K562 (cell line): ENCODE measurements at regions not wholly inside any gene's neighbourhood (a gene's known extent, or its start where the extent isn't known, plus 50 kb on each side); places are given as distances from the start of the nearest gene placed in this dataset.

Source experiments
- ATAC-seq: fragments of 200-7000 bp; cut with Tn5 transposase; 3 replicates; pipeline ENCODE4 v1.9.1; 2020; ENCODE audit warnings: moderate library complexity
- BruUV-seq: library from RNA; stranded (reverse); fragments of 400-500 nt; replicated peaks from 2 replicates; lab custom pipeline; 2021; lab: Mats Ljungman, UMichigan
- CTCF ChIA-PET: fragments of 300-600 bp; formaldehyde crosslinking; extraction: SDS; loops from one replicate; lab custom pipeline; 2021; ENCODE audit warnings: low intra/inter-chr PET ratio; lab: Yijun Ruan, JAX
- POLR2A ChIA-PET: fragments of 300-600, 350-650 bp; sonication (Branson Sonifier 250); formaldehyde crosslinking; extraction: SDS; loops from one replicate; lab custom pipeline; 2021; ENCODE audit warnings: antibody characterized with exemption, inconsistent platforms; lab: Yijun Ruan, JAX
- DNase-seq, 4 experiments: peaks; one replicate each; pipeline versions ENCODE4 v3.0.0 to v3.0.0-alpha.2; 2011 to 2018; ENCODE audit warnings: low spot score in 3 of 4, mixed read lengths in 3 of 4; ENCODE audit errors: extremely low read depth in 1 of 4
- FAIRE-seq: peaks from 2 replicates; lab custom pipeline; 2011; peaks lifted over from hg19 to GRCh38; lab: Jason Lieb, UNC
- H2AFZ ChIP-seq: 2 replicates; pipeline ENCODE4 v1.6.0; 2011; ENCODE audit warnings: low read depth, low read length, control low read depth, inconsistent platforms
- H3K27ac ChIP-seq: fragments of 200-600 bp; 3 replicates; pipeline ENCODE4 v1.8.0; 2011; ENCODE audit warnings: low read depth, mild to moderate bottlenecking, control low read depth, inconsistent platforms, low read length, moderate library complexity, mixed read lengths; ENCODE audit errors: extremely low read depth
- H3K27me3 ChIP-seq, 2 experiments: fragments of 300-600 bp in 1 of 2; 2 replicates in 1 of 2; 3 replicates in 1 of 2; pipeline versions ENCODE4 v1.6.0 to v1.8.0; 2011; ENCODE audit warnings: inconsistent platforms in 2 of 2, low read length in 2 of 2, mild to moderate bottlenecking in 1 of 2, mixed read lengths in 1 of 2, moderate library complexity in 1 of 2; ENCODE audit not compliant: control insufficient read depth in 2 of 2, insufficient read depth in 2 of 2
- H3K36me3 ChIP-seq: fragments of 300-600 bp; 3 replicates; pipeline ENCODE4 v1.8.0; 2011; ENCODE audit warnings: mild to moderate bottlenecking, low read length, inconsistent platforms; ENCODE audit not compliant: control insufficient read depth, insufficient read depth
- H3K4me1 ChIP-seq, 2 experiments: fragments of 200-600 bp in 1 of 2; replicated peaks in 1 of 2; 2 replicates in 1 of 2; 3 replicates in 1 of 2; pipeline versions ENCODE4 v1.5.1 to v1.8.0; 2011; ENCODE audit warnings: inconsistent platforms in 2 of 2, low read length in 2 of 2, mild to moderate bottlenecking in 1 of 2, mixed read lengths in 1 of 2, moderate library complexity in 1 of 2; ENCODE audit not compliant: control insufficient read depth in 2 of 2, insufficient read depth in 2 of 2
- H3K4me2 ChIP-seq: 2 replicates; pipeline ENCODE4 v1.6.1; 2011; ENCODE audit warnings: low read length, control low read depth, inconsistent platforms, mixed read lengths; ENCODE audit not compliant: insufficient read depth
- H3K4me3 ChIP-seq: fragments of 200-600 bp; sonication (generic), shearing (Covaris generic); 2 replicates; pipeline ENCODE4 v1.5.1; 2016; ENCODE audit warnings: control low read depth, inconsistent platforms
- H3K79me2 ChIP-seq: fragments of 200-600 bp; 3 replicates; pipeline ENCODE4 v1.8.0; 2011; ENCODE audit warnings: low read length, inconsistent platforms; ENCODE audit not compliant: control insufficient read depth, insufficient read depth
- H3K9ac ChIP-seq, 2 experiments: 2 replicates each; pipeline versions ENCODE4 v1.6.0 to v1.6.1; 2011; ENCODE audit warnings: low read depth in 2 of 2, low read length in 2 of 2, control low read depth in 1 of 2, inconsistent platforms in 1 of 2, mild to moderate bottlenecking in 1 of 2, mixed read lengths in 1 of 2; ENCODE audit not compliant: insufficient read depth in 1 of 2
- H3K9me1 ChIP-seq: one replicate; pipeline ENCODE4 v1.6.0; 2011; ENCODE audit warnings: inconsistent platforms, mild to moderate bottlenecking, low read length, moderate library complexity; ENCODE audit not compliant: control insufficient read depth, insufficient read depth
- H3K9me3 ChIP-seq: replicated peaks from 2 replicates; pipeline ENCODE4 v1.5.1; 2011; ENCODE audit warnings: low read depth, low read length, inconsistent platforms; ENCODE audit not compliant: control insufficient read depth, insufficient read depth
- H4K20me1 ChIP-seq: replicated peaks from 2 replicates; pipeline ENCODE4 v1.6.1; 2011; ENCODE audit warnings: low read length, inconsistent platforms, mixed read lengths; ENCODE audit not compliant: control insufficient read depth, insufficient read depth
- E2F3 ChIP-seq: fragments of 250-450 bp; sonication (Bioruptor Pico); IDR thresholded peaks from 2 replicates; pipeline ENCODE4 v1.4.0; 2020; ENCODE audit warnings: mild to moderate bottlenecking
- NBN ChIP-seq: fragments of 450-650 bp; IDR thresholded peaks from 2 replicates; pipeline ENCODE4 v1.6.1; 2016; ENCODE audit warnings: low read depth, mild to moderate bottlenecking
- NR4A1 ChIP-seq, 2 experiments: fragments of 250-450 bp in 1 of 2; fragments of 450-650 bp in 1 of 2; sonication (Bioruptor Pico) in 1 of 2; IDR thresholded peaks; 2 replicates each; pipeline versions ENCODE4 v1.4.0 to v1.6.1; 2016 to 2020; ENCODE audit warnings: mild to moderate bottlenecking in 2 of 2, missing compliant biosample characterization in 1 of 2, missing genetic modification characterization in 1 of 2, moderate library complexity in 1 of 2
- PTTG1 ChIP-seq: fragments of 450-650 bp; IDR thresholded peaks from 2 replicates; pipeline ENCODE4 v1.6.1; 2016; ENCODE audit warnings: low read depth, mild to moderate bottlenecking, missing genetic modification characterization, missing compliant biosample characterization
- SAFB2 ChIP-seq: fragments of 200-400 bp; formaldehyde crosslinking; IDR thresholded peaks from 2 replicates; pipeline ENCODE4 v1.6.1; 2018; ENCODE audit warnings: borderline replicate concordance, low read length, low read depth, moderate library complexity; ENCODE audit not compliant: severe bottlenecking
- TFAP4 ChIP-seq: sonication (generic); formaldehyde crosslinking; IDR thresholded peaks from 2 replicates; pipeline ENCODE4 v1.8.0; 2022; ENCODE audit warnings: missing genetic modification reagents, mild to moderate bottlenecking, moderate library complexity, borderline replicate concordance
- WGBS: fragments of 100-300 bp; shearing (Covaris generic); methylation state at CpG from one replicate; pipeline ENCODE4 v1.1.6; 2016; ENCODE audit warnings: low coverage, mixed read lengths; ENCODE audit not compliant: insufficient coverage; ENCODE audit errors: missing lambda C conversion rate; 5-methylcytosine and 5-hydroxymethylcytosine counted together
- in situ Hi-C: fragments of 300-500 bp; cut with MboI; formaldehyde crosslinking; loops from 4 replicates; pipeline ENCODE4 v1.15.0; 2018; ENCODE audit warnings: inconsistent platforms, mixed read lengths
- intact Hi-C: fragments of 100-400 bp; cut with micrococcal nuclease; formaldehyde crosslinking; loops from 2 replicates; pipeline ENCODE4 v1.14.2; 2022

- Histone ChIP-seq H3K36me3 (no peaks in the 10 kb centered on the region), H3K9ac (no peak overlapping the region), H3K4me2 (no peak overlapping the region), H4K20me1 (no peaks in the 10 kb centered on the region), H3K4me3 (no peak overlapping the region), H3K4me1 (no peaks in the 10 kb centered on the region), H3K9me1 (no peaks in the 10 kb centered on the region), H2AFZ (no peak overlapping the region), H3K9me3 (no peaks in the 10 kb centered on the region), H3K79me2 (no peaks in the 10 kb centered on the region), H3K27ac (no peak overlapping the region), H3K27me3 (peaks cover 5 to 6% of the 10 kb centered on the region in 2 experiments; a peak in 3 of 5 replicates)
- ATAC-seq, result no peak
- no peak for TF ChIP-seq PTTG1 (tag)
- TF ChIP-seq TFAP4, result no peak
- no peak for TF ChIP-seq E2F3 (CRISPR knock-in tag)
- TF ChIP-seq NBN, result no peak
- TF ChIP-seq NR4A1 (CRISPR knock-in tag; IDR thresholded peaks at IDR 0.05), result no peak
- no peak for TF ChIP-seq NR4A1 (tag; IDR thresholded peaks at IDR 0.05)
- TF ChIP-seq SAFB2, result no peak
- POLR2A ChIA-PET, result no interaction called here
- FAIRE-seq, result no peak
- CTCF ChIA-PET, result no interaction called here
- BruUV-seq, result no TSS peak
- WGBS, result 1% methylated on average over 4 of the region's 4 CpGs
- intact Hi-C loops (no loop called here), in situ Hi-C loops (no loop called here)
- DNase-seq, result no peak
Observed at GRCh38 chr5:109597893-109598292, 91.8 kb upstream of the MAN2A1 start.
